Neural cell (in vitro differentiated cells): ENCODE measurements at regions not wholly inside any gene's neighbourhood (a gene's known extent, or its start where the extent isn't known, plus 50 kb on each side); places are given as distances from the start of the nearest gene placed in this dataset.

Experiments used
- H2AFZ ChIP-seq: fragments of 200-600, 300-800 bp; sonication (generic), shearing (Covaris generic); 2 replicates; pipeline ENCODE4 v1.6.0; 2014; ENCODE audit warnings: low read depth, mild to moderate bottlenecking, antibody characterized with exemption, low read length, moderate library complexity
- H3F3A ChIP-seq: fragments of 200-600 bp; shearing (Covaris generic); 2 replicates; pipeline ENCODE4 v1.6.1; 2016; ENCODE audit warnings: mild to moderate bottlenecking, moderate library complexity, mixed read lengths, antibody characterized with exemption, low read length; ENCODE audit not compliant: insufficient read depth, poor library complexity, severe bottlenecking
- H3K27ac ChIP-seq: fragments of 200-600, 300-800 bp; sonication (generic), shearing (Covaris generic); 2 replicates; pipeline ENCODE4 v1.5.1; 2014; ENCODE audit warnings: mild to moderate bottlenecking, low read length, moderate library complexity
- H3K27me3 ChIP-seq: fragments of 300-800, 200-600 bp; sonication (generic), shearing (Covaris generic); 2 replicates; pipeline ENCODE4 v1.6.0; 2014; ENCODE audit warnings: mild to moderate bottlenecking, low read depth, low read length, moderate library complexity; ENCODE audit not compliant: insufficient read depth
- H3K36me3 ChIP-seq: fragments of 300-800, 200-600 bp; sonication (generic), shearing (Covaris generic); 2 replicates; pipeline ENCODE4 v1.5.1; 2014; ENCODE audit warnings: mild to moderate bottlenecking, antibody characterized with exemption, low read length, moderate library complexity; ENCODE audit not compliant: insufficient read depth
- H3K4me2 ChIP-seq: fragments of 300-800, 200-600 bp; sonication (generic), shearing (Covaris generic); 2 replicates; pipeline ENCODE4 v1.6.0; 2014; ENCODE audit warnings: mild to moderate bottlenecking, low read length
- H3K4me3 ChIP-seq: fragments of 300-800, 200-600 bp; sonication (generic), shearing (Covaris generic); 2 replicates; pipeline ENCODE4 v1.5.1; 2014; ENCODE audit warnings: mild to moderate bottlenecking, low read length, moderate library complexity
- H3K79me2 ChIP-seq: fragments of 200-600 bp; shearing (Covaris generic); replicated peaks from 2 replicates; pipeline ENCODE4 v1.6.0; 2014; ENCODE audit warnings: mild to moderate bottlenecking, low read length, moderate library complexity; ENCODE audit not compliant: insufficient read depth
- H3K9ac ChIP-seq: fragments of 300-800, 200-600 bp; sonication (generic), shearing (Covaris generic); 2 replicates; pipeline ENCODE4 v1.6.1; 2016; ENCODE audit warnings: mild to moderate bottlenecking, low read length, mixed read lengths
- H3K9me2 ChIP-seq: fragments of 200-600 bp; shearing (Covaris generic); 2 replicates; pipeline ENCODE4 v1.6.1; 2016; ENCODE audit warnings: mild to moderate bottlenecking, low read length, mixed read lengths; ENCODE audit not compliant: insufficient read depth
- H3K9me3 ChIP-seq: fragments of 200-600, 300-800 bp; sonication (generic), shearing (Covaris generic); 2 replicates; pipeline ENCODE4 v1.6.1; 2016; ENCODE audit warnings: mild to moderate bottlenecking, mixed run types, low read length, moderate library complexity, mixed read lengths
- H4K20me1 ChIP-seq: fragments of 200-600 bp; shearing (Covaris generic); 2 replicates; pipeline ENCODE4 v1.6.1; 2016; ENCODE audit warnings: mild to moderate bottlenecking, mixed run types; ENCODE audit not compliant: insufficient read depth
- EP300 ChIP-seq: fragments of 450-650 bp; conservative IDR thresholded peaks from 2 replicates; pipeline ENCODE4 v1.6.1; 2014; ENCODE audit warnings: antibody characterized with exemption, mild to moderate bottlenecking, moderate library complexity; ENCODE audit not compliant: poor library complexity, severe bottlenecking
- MXI1 ChIP-seq: fragments of 450-650 bp; conservative IDR thresholded peaks from 2 replicates; pipeline ENCODE4 v1.6.1; 2014; ENCODE audit warnings: antibody characterized with exemption, mild to moderate bottlenecking; ENCODE audit not compliant: poor library complexity, severe bottlenecking
- POLR2AphosphoS5 ChIP-seq: IDR thresholded peaks from 2 replicates; pipeline ENCODE4 v1.6.1; 2012
- RAD21 ChIP-seq: fragments of 450-650 bp; conservative IDR thresholded peaks from 2 replicates; pipeline ENCODE4 v1.6.1; 2014; ENCODE audit warnings: antibody characterized with exemption, mild to moderate bottlenecking, moderate library complexity
- REST ChIP-seq: IDR thresholded peaks from 2 replicates; pipeline ENCODE4 v1.6.1; 2012; ENCODE audit warnings: borderline replicate concordance
- SMC3 ChIP-seq: fragments of 450-650 bp; conservative IDR thresholded peaks from 2 replicates; pipeline ENCODE4 v1.6.1; 2014; ENCODE audit warnings: antibody characterized with exemption, mild to moderate bottlenecking, moderate library complexity; ENCODE audit not compliant: poor library complexity
- TAF1 ChIP-seq: IDR thresholded peaks from 2 replicates; pipeline ENCODE4 v1.6.1; 2012; ENCODE audit warnings: low read depth
- TF ChIP-seq, protein P1 (sequence below): fragments of 450-650 bp; IDR thresholded peaks from 2 replicates; pipeline ENCODE4 v1.5.1; 2014; ENCODE audit warnings: antibody characterized with exemption, mild to moderate bottlenecking, moderate library complexity; ENCODE audit not compliant: poor library complexity, severe bottlenecking

DNA sequence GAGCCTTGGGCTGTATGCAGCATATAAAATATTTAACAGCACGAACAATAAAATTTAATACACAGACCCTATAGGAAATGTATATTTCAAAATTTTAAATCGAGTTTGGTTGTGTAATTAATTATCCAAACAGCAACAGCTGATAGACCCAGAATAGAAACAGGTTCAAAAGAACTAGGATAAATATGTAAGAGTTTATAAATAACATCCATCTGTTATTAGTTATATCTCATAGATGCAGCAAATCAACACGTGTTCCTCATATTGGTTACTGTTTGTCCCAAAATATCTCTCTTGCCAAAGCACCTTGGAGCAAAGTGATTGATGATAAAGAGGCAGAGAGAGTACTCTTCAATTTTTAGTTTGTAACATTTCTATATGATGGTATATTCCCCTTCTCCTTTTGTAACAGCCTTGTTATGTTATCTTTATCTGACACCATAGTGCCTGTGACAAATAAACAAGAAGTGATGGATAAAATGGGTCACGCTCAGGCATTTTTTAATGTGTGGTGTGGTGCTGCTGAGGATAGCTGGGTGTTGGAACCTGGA is 260.6 kb upstream of the NBEA start:
- no peaks in the 10 kb centered on the region for H3K79me2 ChIP-seq
- no peaks in the 10 kb centered on the region for H4K20me1 ChIP-seq
- H2AFZ ChIP-seq = no peak overlapping the region
- no peak overlapping the region for H3K27ac ChIP-seq
- TF ChIP-seq REST (no peak), RAD21 (no peak), EP300 (no peak), TAF1 (no peak), POLR2AphosphoS5 (no peak), MXI1 (no peak), SMC3 (no peak)
- no peaks in the 10 kb centered on the region for H3K9me2 ChIP-seq
- H3F3A ChIP-seq = no peaks in the 10 kb centered on the region
- H3K9me3 ChIP-seq = no peaks in the 10 kb centered on the region
- no peak overlapping the region for H3K4me2 ChIP-seq
- H3K9ac ChIP-seq = no peak overlapping the region
- no peaks in the 10 kb centered on the region for H3K27me3 ChIP-seq
- no peak overlapping the region for H3K4me3 ChIP-seq
- H3K36me3 ChIP-seq = no peaks in the 10 kb centered on the region

DNA sequence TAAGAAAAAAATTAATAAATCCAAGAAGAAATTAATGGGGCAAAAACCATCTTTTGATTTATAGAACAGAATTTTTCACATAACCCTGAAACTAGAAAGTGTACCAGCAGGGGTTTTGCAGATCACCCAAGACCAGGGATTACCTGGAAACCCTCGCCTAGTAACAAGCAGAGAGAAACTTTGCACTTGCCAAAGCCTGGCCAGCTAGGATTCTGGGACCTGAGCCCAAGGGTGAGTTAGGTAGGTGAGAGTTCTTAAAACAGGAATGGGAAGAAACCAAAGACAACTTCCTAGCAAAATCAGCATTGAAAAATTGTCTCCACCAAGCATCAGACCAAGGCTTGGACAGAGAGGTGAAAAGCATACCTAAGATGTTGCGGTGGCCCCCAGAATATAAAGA is 247.0 kb upstream of the NBEA start:
- Histone ChIP-seq H3K27ac (no peak overlapping the region), H3K9me2 (no peaks in the 10 kb centered on the region), H3K36me3 (no peaks in the 10 kb centered on the region), H4K20me1 (no peaks in the 10 kb centered on the region), H3K4me2 (no peak overlapping the region), H3K4me3 (no peak overlapping the region), H3F3A (no peaks in the 10 kb centered on the region), H3K27me3 (no peaks in the 10 kb centered on the region), H3K9me3 (no peaks in the 10 kb centered on the region), H3K79me2 (no peaks in the 10 kb centered on the region), H3K9ac (no peak overlapping the region), H2AFZ (no peak overlapping the region)
- TF ChIP-seq TAF1 (no peak), REST (no peak), POLR2AphosphoS5 (no peak)
- TF ChIP-seq, protein P1, sequence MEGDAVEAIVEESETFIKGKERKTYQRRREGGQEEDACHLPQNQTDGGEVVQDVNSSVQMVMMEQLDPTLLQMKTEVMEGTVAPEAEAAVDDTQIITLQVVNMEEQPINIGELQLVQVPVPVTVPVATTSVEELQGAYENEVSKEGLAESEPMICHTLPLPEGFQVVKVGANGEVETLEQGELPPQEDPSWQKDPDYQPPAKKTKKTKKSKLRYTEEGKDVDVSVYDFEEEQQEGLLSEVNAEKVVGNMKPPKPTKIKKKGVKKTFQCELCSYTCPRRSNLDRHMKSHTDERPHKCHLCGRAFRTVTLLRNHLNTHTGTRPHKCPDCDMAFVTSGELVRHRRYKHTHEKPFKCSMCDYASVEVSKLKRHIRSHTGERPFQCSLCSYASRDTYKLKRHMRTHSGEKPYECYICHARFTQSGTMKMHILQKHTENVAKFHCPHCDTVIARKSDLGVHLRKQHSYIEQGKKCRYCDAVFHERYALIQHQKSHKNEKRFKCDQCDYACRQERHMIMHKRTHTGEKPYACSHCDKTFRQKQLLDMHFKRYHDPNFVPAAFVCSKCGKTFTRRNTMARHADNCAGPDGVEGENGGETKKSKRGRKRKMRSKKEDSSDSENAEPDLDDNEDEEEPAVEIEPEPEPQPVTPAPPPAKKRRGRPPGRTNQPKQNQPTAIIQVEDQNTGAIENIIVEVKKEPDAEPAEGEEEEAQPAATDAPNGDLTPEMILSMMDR = no peak
